Body of pancreas (tissue), 4 donors: ENCODE measurements at regions not wholly inside any gene's neighbourhood (a gene's known extent, or its start where the extent isn't known, plus 50 kb on each side); places are given as distances from the start of the nearest gene placed in this dataset.
A peak's percentile ranks its signal among the peaks of the same experiment; 100 is the strongest.

Experiments used
- ATAC-seq: fragments of 150-250 bp; one replicate; pipeline ENCODE4 v1.9.1; 2016
- DNase-seq, 4 donors: peaks; one replicate each; pipeline ENCODE4 v3.0.0-alpha.2; 2019
- H3K27ac ChIP-seq, 4 donors: fragments of 200-600 bp; sonication (generic); 1 replicate in 3 of 4; 2 replicates in 1 of 4; pipeline versions ENCODE4 v1.5.1 to v1.6.1; 2016 to 2019; ENCODE audit warnings: mild to moderate bottlenecking in 1 of 4, mixed read lengths in 1 of 4, moderate library complexity in 1 of 4
- H3K27me3 ChIP-seq, 2 donors: fragments of 200-600 bp; sonication (generic); one replicate each; pipeline ENCODE4 v1.6.0; 2016; ENCODE audit warnings: mild to moderate bottlenecking in 1 of 2
- H3K36me3 ChIP-seq, 2 donors: fragments of 200-600 bp; sonication (generic); replicated peaks in 1 of 2; 2 replicates each; pipeline ENCODE4 v1.5.1; 2016; ENCODE audit warnings: low read depth in 2 of 2; ENCODE audit not compliant: insufficient read depth in 1 of 2
- H3K4me1 ChIP-seq: fragments of 200-600 bp; sonication (generic); one replicate; pipeline ENCODE4 v1.6.0; 2016
- H3K4me3 ChIP-seq, 2 donors: fragments of 200-600 bp; sonication (generic); 1 replicate in 1 of 2; 2 replicates in 1 of 2; pipeline ENCODE4 v1.5.1; 2016 to 2019
- H3K9me3 ChIP-seq, 3 donors: fragments of 200-600 bp; sonication (generic); 1 replicate in 2 of 3; 2 replicates in 1 of 3; pipeline ENCODE4 v1.5.1; 2016
- CTCF ChIP-seq, 7 experiments: fragments of 450-650 bp in 4 of 7; fragments of 200-600 bp in 3 of 7; sonication (generic) in 3 of 7; IDR thresholded peaks; one replicate each; pipeline ENCODE4 v1.5.1; 2016 to 2019; ENCODE audit warnings: antibody characterized with exemption in 7 of 7
- POLR2A ChIP-seq, 3 donors: fragments of 450-650 bp; IDR thresholded peaks; one replicate each; pipeline ENCODE4 v1.6.1; 2016; ENCODE audit warnings: antibody characterized with exemption in 3 of 3, mild to moderate bottlenecking in 2 of 3
- WGBS, 2 donors: methylation state at CpG; one replicate each; pipeline ENCODE4 v1.1.5; 2017; 5-methylcytosine and 5-hydroxymethylcytosine counted together
- intact Hi-C: fragments of 100-400 bp; cut with DNase I; formaldehyde crosslinking; loops from one replicate; pipeline ENCODE4 v1.15.1; 2023

DNA sequence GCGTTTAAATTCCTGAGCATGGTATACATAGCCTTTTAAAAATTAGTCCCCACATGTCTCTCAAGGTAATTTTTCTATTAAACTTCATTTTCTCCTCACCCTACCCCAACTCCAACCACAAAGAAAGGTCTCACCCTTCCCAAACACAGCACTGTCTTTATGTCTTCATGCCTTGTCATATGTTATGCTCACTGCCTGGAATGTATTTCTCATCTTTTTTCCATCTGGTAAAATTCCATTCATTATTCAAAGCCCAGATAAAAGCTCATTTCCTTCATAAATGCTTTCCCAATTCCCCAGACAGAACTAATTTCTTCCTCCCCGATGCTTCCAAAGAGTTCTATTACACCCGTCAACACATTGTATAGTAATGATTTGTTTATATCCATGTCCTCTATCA lies 302.0 kb downstream of the ALDH8A1 start:
- no peak overlapping the region for H3K27ac ChIP-seq
- H3K4me1 ChIP-seq: no peaks in the 10 kb centered on the region
- no peak overlapping the region for H3K4me3 ChIP-seq
- no peak for ATAC-seq
- H3K9me3 ChIP-seq: no peaks in the 10 kb centered on the region
- no peaks in the 10 kb centered on the region for H3K36me3 ChIP-seq
- WGBS, 2 donors: 73 to 89% methylated on average over 3 of the region's 3 CpGs
- no peak for DNase-seq
- TF ChIP-seq POLR2A (IDR thresholded peaks at IDR 0.05) (no peak), CTCF (IDR thresholded peaks at IDR 0.05) (no peak)
- intact Hi-C loops: loop anchor here (10.0 kb wide), 1 partner anchor 167 kb away; no protein-coding TSS in a partner anchor
- H3K27me3 ChIP-seq: no peaks in the 10 kb centered on the region

GRCh38 chr6:134642819-134643218 lies 307.1 kb downstream of the ALDH8A1 start:
- intact Hi-C loops: loop anchor here (5.0 to 10.0 kb wide), 2 partner anchors 172 to 471 kb away; no protein-coding TSS in a partner anchor

GRCh38 chr6:134642279-134642678 lies 307.6 kb downstream of the ALDH8A1 start:
- DNase-seq (no peak), ATAC-seq (no peak)
- TF ChIP-seq POLR2A (IDR thresholded peaks at IDR 0.05) (no peak), CTCF (IDR thresholded peaks at IDR 0.05) (no peak)
- Histone ChIP-seq H3K4me3 (no peak overlapping the region), H3K27me3 (no peaks in the 10 kb centered on the region), H3K4me1 (peaks cover 14% of the 10 kb centered on the region), H3K27ac (no peak overlapping the region), H3K36me3 (no peaks in the 10 kb centered on the region), H3K9me3 (no peaks in the 10 kb centered on the region)
- intact Hi-C loops: loop anchor here (5.0 to 10.0 kb wide), 2 partner anchors 173 to 470 kb away; no protein-coding TSS in a partner anchor
- WGBS, 2 donors: 50 to 57% methylated on average over 2 of the region's 2 CpGs

More at GRCh38 chr6:134642819-134643218, 307.1 kb downstream of the ALDH8A1 start:
- TF ChIP-seq CTCF (IDR thresholded peaks at IDR 0.05) (no peak), POLR2A (IDR thresholded peaks at IDR 0.05) (no peak)
- ATAC-seq: no peak
- DNase-seq: no peak
- H3K4me3 ChIP-seq: no peak overlapping the region
- peaks cover 14% of the 10 kb centered on the region for H3K4me1 ChIP-seq
- H3K27ac ChIP-seq: no peak overlapping the region
- H3K36me3 ChIP-seq: no peaks in the 10 kb centered on the region
- 42 to 60% methylated on average over 4 of the region's 4 CpGs for WGBS, 2 donors
- no peaks in the 10 kb centered on the region for H3K27me3 ChIP-seq
- H3K9me3 ChIP-seq: no peaks in the 10 kb centered on the region

- Histone ChIP-seq H3K27me3 (no peaks in the 10 kb centered on the region), H3K27ac (peak overlapping the region in 2 of 4 donors; percentile 23 to 31), H3K4me1 (peaks cover 14% of the 10 kb centered on the region), H3K36me3 (no peaks in the 10 kb centered on the region), H3K9me3 (no peaks in the 10 kb centered on the region), H3K4me3 (no peak overlapping the region)
- ATAC-seq (peak; percentile 89), DNase-seq (peak; percentile 79 to 90 (median 84))
- TF ChIP-seq POLR2A (IDR thresholded peaks at IDR 0.05) (peak in 1 of 3 donors; percentile 7), CTCF (IDR thresholded peaks at IDR 0.05) (peak; percentile 82 to 97 (median 96))
- intact Hi-C loops: loop anchor here (5.0 to 10.0 kb wide), 2 partner anchors 174 to 469 kb away; no protein-coding TSS in a partner anchor
- 41 to 50% methylated on average over 1 of the region's 1 CpG for WGBS, 2 donors
These were observed 308.9 kb downstream of the ALDH8A1 start for GRCh38 chr6:134640975-134641429.

GRCh38 chr6:134640229-134640628 lies 309.7 kb downstream of the ALDH8A1 start:
- H3K4me1 ChIP-seq: peaks cover 14% of the 10 kb centered on the region
- WGBS, 2 donors: 83 to 88% methylated on average over 4 of the region's 4 CpGs
- ATAC-seq (no peak), DNase-seq (no peak)
- H3K27ac ChIP-seq: peak overlapping the region in 1 of 4 donors; percentile 31
- intact Hi-C loops: loop anchor here (5.0 to 10.0 kb wide), 2 partner anchors 175 to 468 kb away; no protein-coding TSS in a partner anchor
- H3K4me3 ChIP-seq: no peak overlapping the region
- H3K36me3 ChIP-seq: no peaks in the 10 kb centered on the region
- TF ChIP-seq POLR2A (IDR thresholded peaks at IDR 0.05) (no peak), CTCF (IDR thresholded peaks at IDR 0.05) (no peak)
- H3K27me3 ChIP-seq: no peaks in the 10 kb centered on the region
- H3K9me3 ChIP-seq: no peaks in the 10 kb centered on the region
